ENCODE measurements at regions not wholly inside any gene's neighbourhood (a gene's known extent, or its start where the extent isn't known, plus 50 kb on each side); places are given as distances from the start of the nearest gene placed in this dataset.

DNA sequence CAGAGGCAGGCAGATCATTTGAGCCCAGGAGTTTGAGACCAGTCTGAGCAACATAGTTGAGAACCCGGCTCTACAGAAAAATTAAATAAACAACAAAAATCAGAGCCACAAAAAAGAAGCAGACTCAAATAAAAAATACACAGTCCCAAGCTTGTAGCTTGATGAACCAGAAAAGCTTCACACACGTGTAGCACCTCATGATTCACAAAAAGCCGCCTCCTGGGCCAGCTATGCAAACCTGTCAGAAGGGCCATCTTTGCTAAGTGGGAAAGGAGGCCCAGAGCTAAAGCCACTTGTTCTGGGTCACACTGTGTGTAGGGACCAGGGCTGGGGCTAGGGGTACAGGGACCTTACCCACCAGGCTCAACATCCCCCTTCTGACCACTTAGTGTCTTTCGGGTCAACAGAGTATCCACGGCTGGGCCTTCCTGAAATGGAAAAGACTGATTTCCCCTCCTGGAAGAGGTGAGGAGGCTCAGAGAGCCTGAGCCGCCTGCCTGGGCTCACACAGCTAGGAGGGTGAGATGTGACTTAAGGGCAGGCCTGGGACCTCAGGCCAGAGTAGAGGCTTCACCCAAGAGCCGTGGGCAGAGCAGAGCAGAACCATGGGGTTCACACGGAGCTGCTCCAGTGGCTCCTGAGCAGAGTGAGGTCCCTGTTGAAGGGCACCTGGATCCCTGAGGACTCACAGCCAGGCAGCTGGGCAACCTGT is 269.6 kb downstream of the PARN start:
- no peak for DNase-seq (ENCODE audit: low spot score)

DNA sequence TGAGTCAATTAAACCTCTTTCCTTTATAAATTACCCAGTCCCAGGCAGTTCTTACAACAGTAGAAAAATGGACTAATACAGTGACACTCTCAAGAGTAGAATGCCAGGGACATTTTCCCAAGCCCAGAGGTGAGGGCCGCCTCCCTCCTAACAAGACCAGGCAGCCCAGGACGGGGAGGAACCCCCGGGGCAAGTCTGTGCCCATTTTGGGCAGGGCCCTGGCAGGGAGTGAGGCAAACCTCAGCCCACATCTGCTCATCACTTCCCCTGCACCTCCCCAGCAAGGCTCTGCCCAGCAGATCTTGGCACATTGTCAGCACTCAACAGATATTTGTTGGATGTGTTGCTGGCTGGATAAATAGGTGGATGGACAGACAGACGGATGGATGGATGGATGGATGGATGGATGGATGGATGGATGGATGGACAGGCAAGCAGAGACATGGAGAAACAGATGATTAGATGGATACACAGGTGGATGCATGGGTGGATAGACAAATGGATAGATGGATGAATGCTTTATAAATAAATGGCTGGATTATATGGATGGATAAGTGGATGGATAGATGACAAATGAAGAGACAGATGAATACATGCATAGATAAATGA is 271.3 kb downstream of the PARN start:
- DNase-seq (ENCODE audit: low spot score) = no peak

DNA sequence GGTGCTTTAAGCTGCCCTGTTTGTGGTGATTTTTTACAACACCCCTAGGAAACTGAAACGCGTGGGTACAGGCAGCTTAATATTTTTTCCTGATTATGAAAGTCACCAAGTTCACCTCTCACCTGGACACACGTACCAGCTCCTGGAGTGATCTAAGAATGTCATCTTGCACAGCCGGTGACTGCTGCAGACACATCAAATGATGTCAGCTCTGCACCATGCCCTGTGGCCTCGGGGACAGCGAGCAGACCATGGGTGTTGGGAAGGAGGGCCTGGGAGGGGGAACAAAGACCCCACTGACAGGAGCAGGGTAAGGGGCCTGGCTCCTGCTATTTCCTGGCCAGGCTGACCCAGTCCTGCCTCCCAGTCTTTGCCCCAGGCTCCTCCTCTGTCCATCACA is 272.7 kb downstream of the PARN start:
- DNase-seq (ENCODE audit: low spot score) = no peak

DNA sequence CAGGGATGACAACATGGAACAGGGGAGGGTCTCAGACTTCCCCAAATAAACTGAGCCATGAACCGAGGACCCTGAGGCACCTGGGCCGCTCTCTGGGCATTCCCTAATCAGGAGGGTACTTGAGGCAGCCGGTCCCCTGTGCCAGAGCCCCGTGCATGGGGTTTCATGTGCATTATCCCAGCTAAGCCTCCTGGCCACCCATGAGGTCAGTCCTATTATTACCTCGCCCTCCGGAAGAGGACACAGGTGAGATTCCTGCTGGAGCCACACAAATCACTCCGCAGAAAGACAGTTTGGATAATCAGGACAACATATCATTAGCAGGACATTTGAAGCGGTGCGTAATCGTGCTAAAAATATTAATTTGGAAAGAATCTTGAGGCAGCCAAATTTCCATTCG is 274.0 kb downstream of the PARN start:
- DNase-seq (ENCODE audit: low spot score) = no peak

DNA sequence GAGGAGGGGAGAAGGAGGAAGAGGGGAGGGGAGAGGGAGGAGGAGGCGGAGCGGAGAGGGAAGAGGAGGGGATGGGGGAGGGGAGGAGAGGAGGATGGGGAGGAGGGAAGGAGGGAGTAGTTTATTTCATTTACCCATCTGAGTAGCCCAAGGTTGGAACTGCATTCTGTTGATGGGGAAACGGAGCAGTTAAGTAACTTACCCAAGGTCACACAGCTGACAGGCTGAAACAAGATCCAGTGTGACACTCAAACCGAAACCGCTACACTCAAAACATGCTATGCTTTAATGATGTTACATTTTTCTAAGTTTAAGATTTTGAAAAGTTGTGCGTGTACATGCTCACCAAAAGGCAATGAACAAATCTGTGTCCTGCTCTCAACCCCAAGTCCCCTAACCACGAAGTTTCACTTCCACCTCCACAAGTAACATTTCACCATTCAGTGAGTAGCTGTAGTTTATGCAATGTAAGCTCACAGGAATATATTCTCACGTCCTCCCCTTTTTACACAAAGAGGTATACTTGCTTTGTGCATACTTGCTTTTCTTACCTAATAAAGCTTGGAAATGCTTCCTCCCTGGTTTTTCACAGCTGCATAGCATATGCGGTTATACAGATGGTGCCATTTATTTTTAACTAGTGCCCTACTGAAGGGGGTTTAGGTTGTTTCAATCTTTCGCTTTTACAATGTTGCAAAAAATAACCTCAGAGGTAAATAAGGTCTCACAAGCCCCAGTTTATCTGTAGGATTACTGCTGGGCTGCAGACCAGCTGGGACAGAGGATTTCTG is 275.3 kb downstream of the PARN start:
- peak; percentile 63 for DNase-seq (ENCODE audit: low spot score)

DNA sequence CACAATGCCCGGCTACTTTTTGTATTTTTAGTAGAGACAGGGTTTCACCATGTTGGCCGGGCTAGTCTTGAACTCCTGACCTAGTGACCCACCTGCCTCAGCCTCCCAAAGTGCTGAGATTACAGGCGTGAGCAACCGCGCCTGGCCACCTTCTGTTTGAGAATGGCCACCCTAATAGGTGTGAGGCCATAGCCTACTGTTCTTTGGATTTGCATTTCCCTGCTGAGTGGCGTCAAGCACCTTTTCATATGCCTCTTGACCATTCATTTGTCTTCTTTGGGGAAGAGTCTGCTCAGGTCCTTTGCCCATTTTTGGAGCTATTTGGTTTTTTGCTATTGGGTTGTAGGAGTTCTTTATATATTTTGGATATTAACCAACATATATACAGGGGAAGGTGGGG is 276.7 kb downstream of the PARN start:
- DNase-seq (ENCODE audit: low spot score) = no peak

DNA sequence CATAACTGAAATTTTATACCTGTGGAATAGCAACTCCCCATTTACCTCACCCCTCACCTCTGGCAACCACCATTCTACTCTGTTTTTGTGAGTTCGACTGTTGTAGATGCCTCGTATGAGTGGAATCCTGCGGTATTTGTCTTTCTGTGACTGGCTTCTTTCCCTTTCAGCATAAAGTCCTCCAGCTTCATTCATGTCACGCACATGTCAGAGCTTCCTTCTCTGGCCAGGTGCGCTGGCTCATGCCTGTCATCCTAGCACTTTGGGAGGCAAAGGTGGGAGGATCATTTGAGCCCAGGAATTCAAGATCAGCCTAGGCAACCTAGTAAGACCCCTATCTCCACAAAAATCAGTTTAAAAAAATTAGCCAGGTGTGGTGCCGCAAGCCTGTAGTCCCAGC is 278.4 kb downstream of the PARN start:
- DNase-seq (ENCODE audit: low spot score) = no peak

DNA sequence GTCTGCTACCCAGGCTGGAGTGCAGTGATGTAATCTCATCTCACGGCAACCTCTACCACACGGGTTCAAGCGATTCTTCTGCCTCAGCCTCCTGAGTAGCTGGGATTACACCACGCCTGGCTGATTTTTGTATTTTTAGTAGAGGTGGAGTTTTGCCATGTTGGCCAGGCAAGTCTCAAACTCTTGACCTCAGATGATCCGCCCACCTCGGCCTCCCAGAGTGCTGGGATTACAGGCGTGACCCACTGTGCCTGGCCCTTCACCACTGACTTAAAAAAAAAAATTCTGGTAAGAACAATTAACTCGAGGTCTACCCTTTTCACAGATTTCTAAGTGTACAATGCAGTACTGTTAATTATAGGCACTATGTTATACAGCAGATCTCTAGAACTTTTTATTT is 279.4 kb downstream of the PARN start:
- DNase-seq (ENCODE audit: low spot score) = no peak

DNA sequence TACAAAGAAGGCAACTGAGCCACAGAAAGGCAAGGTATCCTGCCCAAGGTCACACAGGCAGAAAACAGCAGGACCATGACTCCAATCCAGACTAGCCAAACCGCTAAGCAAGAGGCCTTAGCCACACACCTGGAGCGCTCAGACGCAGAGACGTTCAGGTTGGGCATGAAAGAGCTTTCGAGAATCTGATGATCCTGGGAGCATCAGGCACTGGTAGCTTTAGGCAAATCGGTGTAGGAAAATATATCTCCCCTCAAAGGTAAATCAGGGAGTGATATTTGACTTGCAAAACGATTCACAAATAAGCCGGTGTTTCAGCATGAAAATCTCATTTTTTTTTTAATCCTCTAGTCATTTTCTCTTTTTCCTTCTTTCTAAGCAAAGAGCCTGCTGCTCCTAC is 279.0 kb downstream of the MRTFB start:
- DNase-seq (ENCODE audit: low spot score) = no peak

DNA sequence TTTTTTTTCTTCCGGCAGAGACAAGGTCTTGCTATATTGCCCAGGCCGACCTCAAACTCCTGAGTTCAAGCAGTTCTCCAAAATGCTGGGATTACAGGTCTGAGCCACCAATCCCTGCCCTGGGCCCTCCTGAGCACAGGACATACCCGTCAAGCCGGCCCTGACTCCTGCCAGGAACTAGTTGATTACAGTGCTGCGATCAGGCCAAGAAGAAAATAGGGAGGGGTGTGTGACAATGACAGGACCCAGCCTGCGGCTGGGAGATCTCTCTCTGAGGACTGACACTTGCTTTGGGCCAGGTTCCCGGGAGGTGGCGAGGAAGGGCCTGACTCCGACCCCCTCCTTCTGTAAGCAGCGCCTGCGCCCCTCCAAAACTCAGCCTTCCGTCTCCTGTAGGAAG is 276.6 kb downstream of the MRTFB start:
- DNase-seq (ENCODE audit: low spot score) = no peak

DNA sequence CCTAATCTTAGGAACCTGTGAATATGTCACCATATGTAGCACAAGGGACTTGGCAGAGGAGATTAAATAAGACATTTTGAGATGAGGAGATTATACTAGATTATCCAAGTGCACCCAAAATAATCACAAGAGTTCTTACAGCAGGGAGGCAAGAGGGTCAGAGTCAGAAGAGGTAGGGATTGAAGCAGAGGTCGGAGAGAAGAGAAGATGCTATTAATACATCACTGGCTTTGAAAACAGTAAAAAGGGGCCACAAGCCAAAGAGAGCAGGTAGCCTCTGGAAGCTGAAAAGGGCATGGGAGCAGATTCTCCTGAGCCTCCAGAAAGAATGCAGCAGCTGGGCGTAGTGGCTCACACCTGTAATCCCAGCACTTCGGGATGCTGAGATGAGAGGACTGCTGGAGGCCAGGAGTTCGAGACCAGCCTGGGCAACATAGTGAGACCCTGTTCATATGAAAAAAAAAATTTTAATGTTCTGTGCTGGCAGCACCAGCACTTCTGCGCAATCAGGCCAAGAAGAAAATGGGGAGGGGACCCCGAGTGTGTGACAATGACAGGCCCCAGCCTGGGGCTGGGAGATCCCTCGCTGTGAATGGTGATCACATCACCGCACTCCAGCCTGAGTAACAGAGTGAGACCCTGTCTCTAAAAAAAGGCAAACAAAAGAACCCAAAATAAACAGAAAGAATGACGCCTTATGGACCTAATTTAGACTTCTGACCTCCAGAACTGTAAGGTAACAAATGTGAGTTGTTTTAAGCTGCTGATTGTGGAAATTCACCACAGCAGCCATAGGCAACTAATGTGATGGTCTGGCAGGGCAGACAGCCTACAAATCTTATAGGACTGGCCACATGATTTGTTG is 275.4 kb downstream of the MRTFB start:
- no peak for DNase-seq (ENCODE audit: low spot score)

DNA sequence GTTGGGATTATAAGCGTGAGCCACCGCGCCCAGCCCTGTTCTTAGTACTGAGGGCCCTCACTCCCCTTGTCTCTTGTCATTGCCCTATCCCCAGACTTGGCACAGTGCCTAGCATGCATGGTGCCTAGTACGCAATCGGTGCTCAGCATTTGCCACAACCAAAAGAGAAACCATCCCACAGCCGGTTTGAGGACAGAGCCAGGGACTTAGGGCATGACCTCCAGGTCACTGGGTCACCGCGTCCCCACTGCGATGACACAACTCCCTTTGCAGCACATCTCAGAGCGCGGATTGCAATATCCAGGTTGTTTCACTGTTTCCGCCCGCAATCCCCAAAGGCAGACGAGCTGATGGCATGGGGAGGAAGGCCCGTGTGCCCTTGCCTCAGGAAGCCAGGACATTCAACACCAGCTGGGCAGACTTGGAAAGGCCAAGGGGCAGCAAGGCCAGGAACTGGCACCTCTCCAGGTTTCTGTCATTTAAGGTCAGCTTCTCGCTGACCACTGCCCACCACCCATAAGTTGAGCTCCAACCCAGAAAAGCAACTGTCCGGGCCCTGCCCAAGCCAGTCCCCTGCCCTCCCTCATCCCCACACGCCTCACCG is 274.5 kb downstream of the MRTFB start:
- DNase-seq (ENCODE audit: low spot score) = no peak

DNA sequence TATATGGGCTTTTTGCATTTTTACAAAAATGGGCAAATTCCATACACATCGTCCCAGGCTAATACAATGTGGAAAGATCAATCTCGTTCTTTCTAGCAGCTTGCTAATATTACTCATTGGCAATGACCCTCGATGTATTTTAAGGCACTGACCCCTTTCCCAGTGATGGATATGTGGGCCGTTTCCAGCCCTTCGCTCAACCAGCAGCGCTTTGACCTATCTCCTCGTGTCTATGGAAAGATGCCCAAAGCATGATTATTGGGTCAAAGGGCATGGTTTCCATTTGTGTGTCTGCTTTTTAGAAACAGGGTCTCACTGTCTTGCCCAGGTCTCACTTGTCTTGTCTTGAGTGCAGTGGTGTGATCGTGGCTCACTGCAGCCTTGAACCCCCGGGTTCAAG is 273.8 kb downstream of the MRTFB start:
- DNase-seq (ENCODE audit: low spot score) = no peak

DNA sequence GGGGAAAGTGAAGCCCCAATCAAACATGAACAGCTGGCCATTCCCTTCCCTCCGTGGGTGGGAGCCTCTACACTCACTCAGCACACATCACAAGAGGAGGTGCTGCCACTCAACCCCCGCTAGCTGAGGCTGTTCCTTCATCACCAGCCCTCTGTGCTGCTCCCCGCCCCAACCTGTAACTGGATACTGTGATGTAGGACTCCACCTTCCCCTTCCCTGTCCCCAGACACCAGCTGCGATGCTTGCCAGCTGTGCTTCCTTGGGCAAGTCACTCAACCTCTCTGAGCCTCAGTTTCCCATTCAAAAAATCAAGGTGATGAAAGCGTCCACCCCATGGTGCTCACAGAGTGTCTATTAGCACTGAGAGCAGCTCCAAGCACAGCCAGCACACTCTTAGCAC is 273.2 kb downstream of the MRTFB start:
- DNase-seq (ENCODE audit: low spot score) = no peak

DNA sequence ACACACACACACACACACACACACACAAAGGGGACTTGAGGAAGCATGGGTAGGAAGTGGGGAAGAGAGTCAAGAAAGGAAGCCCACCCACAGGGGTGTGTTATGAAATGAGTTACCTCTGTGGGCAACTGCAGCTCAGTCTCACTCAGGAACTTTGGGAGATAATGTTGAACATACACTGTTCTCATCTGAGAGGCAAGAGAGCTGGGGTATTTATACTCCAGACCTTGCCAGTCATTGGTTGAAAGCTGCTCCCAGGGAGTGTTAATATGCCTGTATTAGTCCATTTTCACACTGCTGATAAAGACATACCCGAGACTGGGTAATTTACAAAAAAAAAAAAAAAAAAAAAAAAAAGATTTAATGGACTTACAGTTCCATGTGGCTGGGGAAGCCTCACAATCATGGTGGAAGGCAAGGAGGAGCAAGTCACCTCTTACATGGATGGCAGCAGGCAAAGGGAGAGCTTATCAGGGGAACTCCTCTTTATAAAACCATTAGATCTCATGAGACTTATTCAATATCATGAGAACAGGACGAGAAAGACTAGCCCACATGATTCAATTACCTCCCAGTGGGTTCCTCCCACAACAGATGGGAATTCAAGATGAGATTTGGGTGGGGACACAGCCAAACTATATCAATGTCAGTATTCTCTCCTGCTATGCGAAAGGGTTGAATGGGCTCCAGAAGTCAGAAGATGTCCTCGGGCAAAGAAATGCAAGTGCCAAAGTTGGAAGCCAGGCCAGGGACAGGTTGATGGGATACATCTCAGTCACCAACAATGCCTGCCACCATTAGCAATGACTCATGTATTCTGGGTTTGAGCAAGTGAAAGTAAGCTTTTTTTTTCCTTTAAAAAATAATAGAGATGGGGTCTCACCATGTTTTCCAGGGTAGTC is 270.5 kb downstream of the MRTFB start:
- no peak for DNase-seq (ENCODE audit: low spot score)

DNA sequence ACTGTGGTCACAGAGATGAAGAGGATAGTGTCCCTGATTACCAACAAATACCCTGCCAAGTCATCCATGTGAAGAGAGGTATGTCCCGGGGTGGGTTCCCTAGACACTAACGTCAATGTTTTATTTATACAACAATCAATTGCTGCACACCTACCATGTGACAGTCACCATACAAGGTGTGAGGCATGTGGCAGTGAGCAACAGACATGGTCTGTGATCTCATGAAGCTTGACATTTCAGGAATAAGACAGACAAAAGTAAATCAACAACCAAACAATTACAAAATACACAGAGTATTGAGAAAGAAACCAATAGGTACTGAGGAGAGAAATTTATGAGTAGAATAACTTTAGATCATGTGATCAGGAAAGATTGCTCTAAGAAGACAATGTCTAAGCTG is 268.6 kb downstream of the MRTFB start:
- DNase-seq (ENCODE audit: low spot score) = no peak

DNA sequence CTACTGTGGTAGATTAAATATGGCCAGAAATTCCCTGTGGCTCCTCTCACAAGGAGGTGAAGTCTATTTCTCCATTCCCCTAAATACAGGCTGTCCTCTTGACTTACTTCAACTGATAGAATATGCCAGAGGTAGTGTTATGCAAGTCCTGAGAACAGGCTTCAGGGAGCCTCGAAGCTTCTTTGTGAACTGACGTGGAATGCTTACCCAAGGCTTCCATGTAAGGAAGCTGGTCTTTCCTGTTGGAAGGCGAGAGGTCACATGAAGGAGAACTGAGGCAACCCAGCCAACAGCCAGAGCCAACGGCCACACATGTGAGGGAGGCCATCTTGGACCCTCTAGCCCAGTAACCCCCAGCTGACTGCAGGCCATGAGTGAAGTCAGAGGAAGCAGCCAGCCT is 267.9 kb downstream of the MRTFB start:
- DNase-seq (ENCODE audit: low spot score) = no peak

DNA sequence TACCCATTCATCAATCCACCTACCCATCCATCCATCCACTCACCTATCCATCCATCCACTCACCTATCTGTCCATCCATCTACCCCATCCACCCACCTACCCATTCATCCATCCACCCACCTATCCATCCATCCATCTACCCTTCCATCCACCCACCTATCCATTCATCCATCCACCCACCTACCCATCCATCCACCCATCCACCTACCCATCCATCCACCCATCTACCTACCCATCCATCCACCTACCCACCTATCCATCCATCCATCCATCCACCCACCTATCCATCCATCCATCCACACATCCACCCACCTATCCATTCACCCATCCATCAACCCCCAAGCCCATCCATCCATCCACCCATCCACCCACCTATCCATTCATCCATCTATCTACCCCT is 267.1 kb downstream of the MRTFB start:
- no peak for DNase-seq (ENCODE audit: low spot score)

DNA sequence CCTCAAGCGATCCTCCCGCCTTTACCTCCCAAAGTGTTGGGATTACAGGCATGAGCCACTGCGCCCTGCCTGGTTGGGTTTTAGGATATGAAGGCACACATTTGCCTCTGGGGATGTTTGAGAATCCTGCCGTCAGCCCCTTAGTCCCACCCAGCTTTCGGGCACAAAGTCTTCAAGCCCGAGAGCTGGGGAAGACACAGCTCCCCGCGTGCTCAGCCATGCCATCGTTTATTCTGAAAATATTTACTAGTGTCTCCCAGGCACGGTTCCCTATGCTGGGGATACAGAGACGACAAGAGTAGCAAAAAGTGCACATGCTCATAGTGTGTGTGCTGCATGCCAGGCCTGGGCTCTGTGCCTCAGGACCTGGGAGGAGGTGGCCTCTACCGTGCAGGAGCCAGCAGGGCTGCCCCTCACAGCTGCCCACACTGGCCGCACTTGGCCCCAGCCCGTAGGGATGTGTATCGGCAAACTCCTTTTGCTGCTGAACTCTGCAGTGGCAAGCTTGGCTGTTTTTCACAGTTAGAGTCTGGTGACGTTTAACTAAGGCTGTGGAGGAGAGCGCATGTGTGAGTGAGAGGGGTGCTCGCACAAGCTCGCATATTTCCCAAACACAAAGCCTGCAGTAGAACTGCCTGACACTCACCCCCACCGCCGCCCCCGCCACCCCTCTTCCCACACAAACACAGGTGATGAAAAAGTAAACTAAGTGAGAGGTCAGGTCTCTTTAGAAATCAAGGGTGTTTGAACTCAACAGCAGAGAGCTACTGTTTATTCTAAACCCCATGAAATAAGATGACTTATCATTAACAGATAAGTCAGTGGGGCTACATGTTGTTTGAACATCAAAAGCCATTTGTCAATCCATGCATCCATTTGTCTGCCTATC is 266.4 kb downstream of the MRTFB start:
- DNase-seq (ENCODE audit: low spot score) = no peak

DNA sequence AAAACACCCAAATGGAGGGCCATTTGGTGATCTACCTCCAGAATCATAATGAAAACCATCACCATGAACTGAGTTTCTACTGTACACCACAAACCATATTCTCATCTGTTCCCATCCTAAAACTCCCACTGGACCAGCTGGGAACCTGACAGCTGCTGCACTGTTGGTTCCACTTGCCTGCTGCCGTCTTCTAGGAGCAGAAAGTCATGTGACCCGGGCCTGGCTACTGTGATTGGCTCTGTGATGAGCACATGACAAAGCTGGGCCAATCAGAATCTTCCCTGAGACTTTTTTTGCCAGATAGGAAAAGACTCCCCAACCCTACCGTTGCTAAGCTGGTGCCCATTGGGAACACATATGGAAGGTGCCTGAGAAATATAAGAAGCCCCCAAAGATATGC is 264.2 kb downstream of the MRTFB start:
- no peak for DNase-seq (ENCODE audit: low spot score)
